Loucy (cell line): ENCODE measurements at regions not wholly inside any gene's neighbourhood (a gene's known extent, or its start where the extent isn't known, plus 50 kb on each side); places are given as distances from the start of the nearest gene placed in this dataset.

Experiments used
- H2AFZ ChIP-seq: fragments of 200-600 bp; sonication (generic); 2 replicates; pipeline ENCODE4 v1.6.0; 2016; ENCODE audit warnings: antibody characterized with exemption, mild to moderate bottlenecking, low read length, moderate library complexity
- H3F3A ChIP-seq: fragments of 200-600 bp; 2 replicates; pipeline ENCODE4 v1.6.0; 2016; ENCODE audit warnings: antibody characterized with exemption, low read depth, mild to moderate bottlenecking
- H3K27me3 ChIP-seq: fragments of 200-600 bp; sonication (generic); 2 replicates; pipeline ENCODE4 v1.6.1; 2014; ENCODE audit warnings: low read length, mild to moderate bottlenecking; ENCODE audit not compliant: insufficient read depth, poor library complexity, severe bottlenecking
- H3K36me3 ChIP-seq: fragments of 200-600 bp; sonication (generic); 2 replicates; pipeline ENCODE4 v1.6.1; 2016; ENCODE audit warnings: low read length; ENCODE audit not compliant: insufficient read depth
- H3K4me1 ChIP-seq: fragments of 200-600 bp; sonication (generic); 2 replicates; pipeline ENCODE4 v1.5.1; 2014; ENCODE audit warnings: low read length, mild to moderate bottlenecking; ENCODE audit not compliant: insufficient read depth, poor library complexity, severe bottlenecking
- H3K4me2 ChIP-seq: fragments of 200-600 bp; sonication (generic); 2 replicates; pipeline ENCODE4 v1.6.0; 2014; ENCODE audit warnings: antibody characterized with exemption, low read length, low read depth, mild to moderate bottlenecking; ENCODE audit not compliant: poor library complexity, severe bottlenecking
- H3K4me3 ChIP-seq: fragments of 200-600 bp; sonication (generic); 2 replicates; pipeline ENCODE4 v1.5.1; 2014; ENCODE audit warnings: low read length, mild to moderate bottlenecking, mixed read lengths; ENCODE audit not compliant: poor library complexity, severe bottlenecking
- H3K79me2 ChIP-seq: fragments of 200-600 bp; sonication (generic); 2 replicates; pipeline ENCODE4 v1.6.1; 2014; ENCODE audit warnings: low read length; ENCODE audit not compliant: insufficient read depth
- H3K9ac ChIP-seq: fragments of 200-600 bp; sonication (generic); 2 replicates; pipeline ENCODE4 v1.6.0; 2014; ENCODE audit warnings: mild to moderate bottlenecking, low read depth, low read length, moderate library complexity; ENCODE audit not compliant: poor library complexity, severe bottlenecking
- H3K9me2 ChIP-seq: fragments of 200-600 bp; sonication (generic); replicated peaks from 2 replicates; pipeline ENCODE4 v1.6.1; 2016; ENCODE audit warnings: low read depth, low read length, mixed read lengths
- H3K9me3 ChIP-seq: fragments of 200-600 bp; sonication (generic); 2 replicates; pipeline ENCODE4 v1.6.1; 2014; ENCODE audit warnings: mild to moderate bottlenecking, antibody characterized with exemption, low read length, low read depth; ENCODE audit not compliant: insufficient read depth
- H4K20me1 ChIP-seq: fragments of 200-600 bp; sonication (generic); 2 replicates; pipeline ENCODE4 v1.6.0; 2014; ENCODE audit warnings: antibody characterized with exemption, low read length, mild to moderate bottlenecking; ENCODE audit not compliant: insufficient read depth, poor library complexity, severe bottlenecking
- CTCF ChIP-seq: fragments of 200-600 bp; sonication (generic); conservative IDR thresholded peaks from 2 replicates; pipeline ENCODE4 v1.5.1; 2014; ENCODE audit warnings: mild to moderate bottlenecking, antibody characterized with exemption, low read length
- EZH2phosphoT487 ChIP-seq: fragments of 200-600 bp; IDR thresholded peaks from 2 replicates; pipeline ENCODE4 v1.6.1; 2018; ENCODE audit warnings: antibody characterized with exemption, mild to moderate bottlenecking, moderate library complexity, borderline replicate concordance

DNA sequence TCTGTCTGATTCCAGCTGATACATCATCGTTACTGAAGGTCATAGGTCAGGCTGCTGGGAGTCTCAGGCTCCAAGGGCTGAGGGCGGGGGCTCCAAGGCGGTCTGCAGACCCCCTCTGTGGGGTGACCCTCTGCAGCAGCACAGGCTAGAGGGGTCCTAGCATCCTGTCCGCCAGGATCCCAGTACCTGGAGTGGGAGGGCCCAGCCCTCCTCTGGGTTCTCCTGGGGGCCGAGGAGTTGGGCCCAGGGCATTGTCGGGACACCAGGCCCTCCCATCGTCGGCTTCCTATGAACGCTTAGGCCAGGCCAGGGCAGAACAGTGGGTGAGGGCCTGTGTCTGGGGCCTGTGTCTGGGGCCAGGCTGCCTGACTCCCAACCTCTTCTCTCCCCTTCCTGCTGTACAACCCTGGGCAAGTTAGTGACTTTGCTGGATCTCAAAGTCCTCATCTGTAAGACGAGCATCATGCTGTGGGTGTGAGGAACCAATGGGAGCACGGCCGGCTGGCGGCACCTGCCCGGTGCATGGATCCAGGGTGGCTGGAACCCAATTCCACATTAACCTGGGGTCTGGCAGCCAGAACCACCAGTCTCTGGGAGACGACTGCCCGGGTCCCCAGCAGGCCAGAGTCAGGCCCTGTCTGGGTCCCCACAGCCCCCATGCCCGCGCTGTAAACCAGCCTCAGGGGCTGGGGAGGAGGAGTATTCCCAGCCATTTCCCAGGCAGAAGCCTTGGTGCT lies 56.2 kb upstream of the COL18A1 start:
- Histone ChIP-seq H3K9me3 (no peaks in the 10 kb centered on the region), H3K4me2 (no peak overlapping the region), H3K36me3 (no peaks in the 10 kb centered on the region), H2AFZ (no peak overlapping the region), H3K9me2 (no peaks in the 10 kb centered on the region), H4K20me1 (no peaks in the 10 kb centered on the region), H3K27me3 (no peaks in the 10 kb centered on the region), H3K9ac (no peak overlapping the region), H3F3A (no peaks in the 10 kb centered on the region), H3K4me3 (no peak overlapping the region), H3K4me1 (peaks cover 6% of the 10 kb centered on the region), H3K79me2 (no peaks in the 10 kb centered on the region)
- TF ChIP-seq CTCF (no peak), EZH2phosphoT487 (no peak)

- Histone ChIP-seq H3K4me1 (peaks cover 6% of the 10 kb centered on the region), H3K4me2 (no peak overlapping the region), H3K9ac (no peak overlapping the region), H3K9me3 (no peaks in the 10 kb centered on the region), H3K9me2 (no peaks in the 10 kb centered on the region), H3K27me3 (no peaks in the 10 kb centered on the region), H2AFZ (no peak overlapping the region), H3K4me3 (no peak overlapping the region), H3K79me2 (no peaks in the 10 kb centered on the region), H3F3A (no peaks in the 10 kb centered on the region), H3K36me3 (no peaks in the 10 kb centered on the region), H4K20me1 (no peaks in the 10 kb centered on the region)
- TF ChIP-seq CTCF (no peak), EZH2phosphoT487 (no peak)
These were observed 54.6 kb upstream of the COL18A1 start for GRCh38 chr21:45350206-45350854.

DNA sequence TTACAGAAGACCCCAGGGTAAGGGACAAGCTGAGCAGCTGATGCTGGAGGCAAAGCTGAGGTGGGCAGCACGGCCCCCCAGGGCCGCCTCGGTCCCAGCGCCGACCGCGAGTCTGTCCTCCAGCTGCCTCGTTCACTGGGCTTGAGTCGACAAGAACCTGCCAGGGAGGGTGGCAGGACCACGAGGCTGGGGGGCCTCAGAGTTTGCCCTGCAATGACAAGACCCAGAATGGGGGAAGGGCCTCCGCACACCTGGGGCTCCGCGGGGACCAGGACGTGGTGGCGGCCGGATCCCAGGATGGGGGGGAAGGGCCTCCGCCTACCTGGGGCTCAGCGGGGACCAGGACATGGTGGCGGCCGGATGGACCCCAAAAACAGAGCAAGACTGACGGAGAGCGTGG lies 53.9 kb upstream of the COL18A1 start:
- TF ChIP-seq EZH2phosphoT487 (no peak), CTCF (no peak)
- Histone ChIP-seq H3K9me3 (no peaks in the 10 kb centered on the region), H3K4me3 (no peak overlapping the region), H2AFZ (no peak overlapping the region), H3K79me2 (no peaks in the 10 kb centered on the region), H3K9me2 (no peaks in the 10 kb centered on the region), H3K9ac (no peak overlapping the region), H3K4me2 (no peak overlapping the region), H3F3A (no peaks in the 10 kb centered on the region), H3K27me3 (no peaks in the 10 kb centered on the region), H3K36me3 (no peaks in the 10 kb centered on the region), H4K20me1 (no peaks in the 10 kb centered on the region), H3K4me1 (peaks cover 6% of the 10 kb centered on the region)
